ENCODE measurements at regions not wholly inside any gene's neighbourhood (a gene's known extent, or its start where the extent isn't known, plus 50 kb on each side); places are given as distances from the start of the nearest gene placed in this dataset.

DNA sequence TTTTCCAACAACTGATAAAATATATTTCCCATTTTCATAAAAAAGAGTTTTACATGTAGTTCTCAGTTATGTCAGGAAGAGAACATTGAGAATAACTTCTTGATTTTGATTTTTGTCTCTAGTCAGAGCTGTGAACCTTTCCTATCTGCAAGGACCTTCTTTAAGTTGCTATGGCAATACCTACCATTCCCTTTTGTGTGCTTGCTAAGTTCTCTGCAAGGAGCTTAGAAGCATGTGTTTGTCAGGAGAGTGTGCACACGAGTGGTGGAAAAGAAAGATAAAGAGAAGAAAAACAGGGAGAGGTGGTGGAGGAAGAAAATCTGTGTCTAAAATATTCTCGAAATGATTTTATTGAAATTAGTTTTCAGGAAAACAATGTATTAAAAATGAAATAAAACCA is 140.3 kb upstream of the SLC8A1 start:
- DNase-seq (ENCODE audit: low spot score), result no peak
- Mint-ChIP-seq H3K4me3 (no peak overlapping the region), H3K4me1 (ENCODE audit: low read depth) (no peaks in the 10 kb centered on the region), H3K27me3 (ENCODE audit: insufficient read depth) (no peaks in the 10 kb centered on the region), H3K27ac (no peak overlapping the region), H3K9me3 (no peaks in the 10 kb centered on the region), H3K36me3 (ENCODE audit: low read depth) (no peaks in the 10 kb centered on the region)
- intact Hi-C loops (cut with micrococcal nuclease), result no loop called here

- H3K9me3 Mint-ChIP-seq, result no peaks in the 10 kb centered on the region
- no peaks in the 10 kb centered on the region for H3K27me3 Mint-ChIP-seq (ENCODE audit: insufficient read depth)
- H3K36me3 Mint-ChIP-seq (ENCODE audit: low read depth), result no peaks in the 10 kb centered on the region
- H3K4me3 Mint-ChIP-seq, result no peak overlapping the region
- no peak overlapping the region for H3K27ac Mint-ChIP-seq
- intact Hi-C loops (cut with micrococcal nuclease), result no loop called here
- no peaks in the 10 kb centered on the region for H3K4me1 Mint-ChIP-seq (ENCODE audit: low read depth)
- no peak for DNase-seq (ENCODE audit: low spot score)
These were observed 155.0 kb upstream of the SLC8A1 start for GRCh38 chr2:40606862-40607261.

- Mint-ChIP-seq H3K9me3 (no peaks in the 10 kb centered on the region), H3K27me3 (ENCODE audit: insufficient read depth) (no peaks in the 10 kb centered on the region), H3K36me3 (ENCODE audit: low read depth) (no peaks in the 10 kb centered on the region), H3K27ac (no peak overlapping the region), H3K4me3 (no peak overlapping the region), H3K4me1 (ENCODE audit: low read depth) (no peaks in the 10 kb centered on the region)
- no peak for DNase-seq (ENCODE audit: low spot score)
- intact Hi-C loops (cut with micrococcal nuclease), result no loop called here
These were observed 159.3 kb upstream of the SLC8A1 start for GRCh38 chr2:40611196-40611595.

- H3K36me3 Mint-ChIP-seq (ENCODE audit: low read depth), result no peaks in the 10 kb centered on the region
- no peak overlapping the region for H3K27ac Mint-ChIP-seq
- no peaks in the 10 kb centered on the region for H3K27me3 Mint-ChIP-seq (ENCODE audit: insufficient read depth)
- H3K4me1 Mint-ChIP-seq (ENCODE audit: low read depth), result no peaks in the 10 kb centered on the region
- H3K4me3 Mint-ChIP-seq, result no peak overlapping the region
- H3K9me3 Mint-ChIP-seq, result no peaks in the 10 kb centered on the region
- no peak for DNase-seq (ENCODE audit: low spot score)
- intact Hi-C loops (cut with micrococcal nuclease), result no loop called here
These were observed 174.0 kb upstream of the SLC8A1 start for GRCh38 chr2:40625849-40626248.

DNA sequence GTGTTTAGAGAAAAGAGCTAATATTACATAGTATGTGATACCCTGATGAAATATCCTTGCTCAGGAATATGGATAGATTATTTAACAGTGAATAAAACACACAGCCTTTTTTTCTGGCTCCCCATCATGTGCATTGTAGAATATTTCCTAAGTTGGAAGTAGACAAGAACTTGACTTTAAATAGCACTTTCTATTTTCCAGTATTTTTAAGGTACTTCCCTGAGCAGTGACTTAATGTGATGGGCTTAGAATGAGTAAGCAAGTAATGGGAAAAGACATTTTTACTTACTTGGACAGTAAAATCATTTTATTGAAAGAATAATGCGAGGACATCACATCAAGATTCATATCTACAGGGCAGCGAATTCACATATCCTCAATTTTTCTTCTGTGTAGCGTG is 176.7 kb upstream of the SLC8A1 start:
- Mint-ChIP-seq H3K36me3 (ENCODE audit: low read depth) (no peaks in the 10 kb centered on the region), H3K4me3 (no peak overlapping the region), H3K9me3 (no peaks in the 10 kb centered on the region), H3K27ac (no peak overlapping the region), H3K27me3 (ENCODE audit: insufficient read depth) (no peaks in the 10 kb centered on the region), H3K4me1 (ENCODE audit: low read depth) (no peaks in the 10 kb centered on the region)
- DNase-seq (ENCODE audit: low spot score), result no peak
- intact Hi-C loops (cut with micrococcal nuclease), result no loop called here

- Mint-ChIP-seq H3K4me1 (ENCODE audit: low read depth) (no peaks in the 10 kb centered on the region), H3K27me3 (ENCODE audit: insufficient read depth) (no peaks in the 10 kb centered on the region)
- intact Hi-C loops (cut with micrococcal nuclease), result no loop called here
These were observed 178.0 kb upstream of the SLC8A1 start for GRCh38 chr2:40629768-40630434.

GRCh38 chr2:40639320-40639719 is 187.4 kb upstream of the SLC8A1 start:
- Mint-ChIP-seq H3K36me3 (ENCODE audit: low read depth) (no peaks in the 10 kb centered on the region), H3K27ac (no peak overlapping the region), H3K4me3 (no peak overlapping the region), H3K4me1 (ENCODE audit: low read depth) (no peaks in the 10 kb centered on the region), H3K27me3 (ENCODE audit: insufficient read depth) (no peaks in the 10 kb centered on the region), H3K9me3 (no peaks in the 10 kb centered on the region)
- DNase-seq (ENCODE audit: low spot score), result no peak
- intact Hi-C loops (cut with micrococcal nuclease), result no loop called here

More at GRCh38 chr2:40629768-40630434, 178.0 kb upstream of the SLC8A1 start:
- DNase-seq (ENCODE audit: low spot score), result no peak
- no peaks in the 10 kb centered on the region for H3K36me3 Mint-ChIP-seq (ENCODE audit: low read depth)
- H3K27ac Mint-ChIP-seq, result no peak overlapping the region
- no peak overlapping the region for H3K4me3 Mint-ChIP-seq
- H3K9me3 Mint-ChIP-seq, result no peaks in the 10 kb centered on the region

- Mint-ChIP-seq H3K9me3 (no peaks in the 10 kb centered on the region), H3K27me3 (ENCODE audit: insufficient read depth) (no peaks in the 10 kb centered on the region), H3K27ac (no peak overlapping the region), H3K4me3 (no peak overlapping the region), H3K4me1 (ENCODE audit: low read depth) (no peaks in the 10 kb centered on the region), H3K36me3 (ENCODE audit: low read depth) (no peaks in the 10 kb centered on the region)
- no peak for DNase-seq (ENCODE audit: low spot score)
- intact Hi-C loops (cut with micrococcal nuclease), result no loop called here
These were observed 190.3 kb upstream of the SLC8A1 start for GRCh38 chr2:40642237-40642636.

- no peaks in the 10 kb centered on the region for H3K36me3 Mint-ChIP-seq (ENCODE audit: low read depth)
- DNase-seq (ENCODE audit: low spot score), result no peak
- H3K27ac Mint-ChIP-seq, result no peak overlapping the region
- no peaks in the 10 kb centered on the region for H3K27me3 Mint-ChIP-seq (ENCODE audit: insufficient read depth)
- no peaks in the 10 kb centered on the region for H3K9me3 Mint-ChIP-seq
- no peaks in the 10 kb centered on the region for H3K4me1 Mint-ChIP-seq (ENCODE audit: low read depth)
- no peak overlapping the region for H3K4me3 Mint-ChIP-seq
- intact Hi-C loops (cut with micrococcal nuclease), result no loop called here
These were observed 190.8 kb upstream of the SLC8A1 start for GRCh38 chr2:40642726-40643125.

GRCh38 chr2:40646642-40647041 is 194.8 kb upstream of the SLC8A1 start:
- H3K27ac Mint-ChIP-seq, result no peak overlapping the region
- no peak for DNase-seq (ENCODE audit: low spot score)
- H3K9me3 Mint-ChIP-seq, result no peaks in the 10 kb centered on the region
- H3K4me1 Mint-ChIP-seq (ENCODE audit: low read depth), result no peaks in the 10 kb centered on the region
- H3K36me3 Mint-ChIP-seq (ENCODE audit: low read depth), result no peaks in the 10 kb centered on the region
- H3K4me3 Mint-ChIP-seq, result no peak overlapping the region
- intact Hi-C loops (cut with micrococcal nuclease), result no loop called here
- no peaks in the 10 kb centered on the region for H3K27me3 Mint-ChIP-seq (ENCODE audit: insufficient read depth)

DNA sequence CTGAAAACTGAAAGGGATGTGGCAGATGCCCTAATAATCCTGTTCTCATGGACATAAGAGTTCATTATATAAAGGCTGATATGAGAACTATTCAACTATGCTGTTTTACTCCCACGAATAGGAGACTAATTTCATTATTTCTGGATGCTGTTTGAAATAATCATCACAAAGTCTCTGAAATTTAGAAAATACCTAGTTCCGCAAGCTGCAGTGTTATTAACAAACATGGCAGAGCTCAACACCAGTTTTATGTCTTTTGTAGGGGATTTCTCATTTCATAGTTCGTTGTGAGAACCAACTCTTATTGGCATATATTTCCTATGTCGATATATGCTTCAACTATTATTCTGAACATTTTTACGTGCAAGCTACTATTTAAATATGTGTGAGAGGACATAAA is 200.3 kb upstream of the SLC8A1 start:
- intact Hi-C loops (cut with micrococcal nuclease), result no loop called here
- no peaks in the 10 kb centered on the region for H3K4me1 Mint-ChIP-seq (ENCODE audit: low read depth)
- H3K27me3 Mint-ChIP-seq (ENCODE audit: insufficient read depth), result no peaks in the 10 kb centered on the region

DNA sequence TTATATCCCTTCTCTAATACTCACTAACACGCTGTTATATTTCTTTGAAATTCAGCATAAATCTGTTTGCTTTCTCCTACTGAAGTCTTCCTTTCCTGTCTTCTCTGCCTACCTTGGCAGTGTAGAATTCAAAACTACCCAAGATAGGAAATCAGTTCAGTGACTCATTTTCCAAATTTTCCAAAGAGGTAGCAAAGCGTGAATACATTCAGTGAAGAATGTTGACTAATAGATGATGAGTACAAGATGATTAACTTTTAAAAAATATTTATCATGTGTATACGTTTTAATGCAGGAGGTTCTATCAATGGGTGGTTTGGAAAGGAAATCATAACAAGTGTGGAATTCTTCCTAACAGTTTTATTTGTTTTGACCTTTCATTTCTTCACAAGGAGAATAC is 201.9 kb upstream of the SLC8A1 start:
- Mint-ChIP-seq H3K36me3 (ENCODE audit: low read depth) (no peaks in the 10 kb centered on the region), H3K27me3 (ENCODE audit: insufficient read depth) (no peaks in the 10 kb centered on the region), H3K27ac (no peak overlapping the region), H3K9me3 (no peaks in the 10 kb centered on the region), H3K4me1 (ENCODE audit: low read depth) (no peaks in the 10 kb centered on the region), H3K4me3 (no peak overlapping the region)
- intact Hi-C loops (cut with micrococcal nuclease), result no loop called here
- DNase-seq (ENCODE audit: low spot score), result no peak

More for the DNA sequence above, 200.3 kb upstream of the SLC8A1 start:
- Mint-ChIP-seq H3K4me3 (no peak overlapping the region), H3K27ac (no peak overlapping the region), H3K36me3 (ENCODE audit: low read depth) (no peaks in the 10 kb centered on the region), H3K9me3 (no peaks in the 10 kb centered on the region)
- no peak for DNase-seq (ENCODE audit: low spot score)

- Mint-ChIP-seq H3K9me3 (no peaks in the 10 kb centered on the region), H3K4me3 (no peak overlapping the region), H3K4me1 (ENCODE audit: low read depth) (no peaks in the 10 kb centered on the region), H3K27me3 (ENCODE audit: insufficient read depth) (no peaks in the 10 kb centered on the region), H3K36me3 (ENCODE audit: low read depth) (no peaks in the 10 kb centered on the region), H3K27ac (no peak overlapping the region)
- intact Hi-C loops (cut with micrococcal nuclease), result no loop called here
- no peak for DNase-seq (ENCODE audit: low spot score)
These were observed 202.5 kb upstream of the SLC8A1 start for GRCh38 chr2:40654346-40654745.

DNA sequence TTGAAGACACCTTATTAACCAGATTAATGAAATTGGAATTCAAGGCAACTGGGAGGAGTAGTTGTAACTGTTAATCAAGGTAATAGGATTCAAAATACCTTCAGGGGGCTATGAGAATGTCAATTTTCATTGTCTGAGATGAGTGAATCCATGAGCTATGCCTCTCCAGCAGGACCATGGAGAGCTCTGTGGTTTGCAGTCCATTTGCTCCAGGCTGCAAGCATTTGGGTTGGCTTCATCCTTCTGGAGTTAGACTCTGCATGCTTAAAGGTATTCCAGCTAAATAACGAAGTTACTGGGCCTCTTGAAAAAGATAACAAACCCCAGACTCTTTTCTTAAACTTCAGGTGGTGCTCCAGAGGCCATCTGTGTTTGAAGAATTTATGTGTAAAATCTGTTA is 207.1 kb upstream of the SLC8A1 start:
- Mint-ChIP-seq H3K9me3 (no peaks in the 10 kb centered on the region), H3K27me3 (ENCODE audit: insufficient read depth) (no peaks in the 10 kb centered on the region), H3K4me1 (ENCODE audit: low read depth) (no peaks in the 10 kb centered on the region), H3K27ac (no peak overlapping the region), H3K4me3 (no peak overlapping the region), H3K36me3 (ENCODE audit: low read depth) (no peaks in the 10 kb centered on the region)
- DNase-seq (ENCODE audit: low spot score), result no peak
- intact Hi-C loops (cut with micrococcal nuclease), result no loop called here

Data from activated T-helper 1 cell treated with anti-CD3 and anti-CD28 coated beads, Interleukin-12 subunit alpha, Interleukin-12 subunit beta, Interleukin-2, Interleukin-4 antibody, amounts not matched to agents 30 ng/mL and 10 ng/mL and 1 ng/mL, durations not matched to agents 14 hours and 24 hours and 36 hours (primary cell).